GM19468 (cell line): ENCODE measurements at regions not wholly inside any gene's neighbourhood (a gene's known extent, or its start where the extent isn't known, plus 50 kb on each side); places are given as distances from the start of the nearest gene placed in this dataset.
"Not testable (repeated sequence)": the region's sequence is repeated elsewhere in the genome, so short reads cannot be mapped to it uniquely, and the experiment has no call there.

Source experiments
- ATAC-seq: cut with Tn5 transposase; IDR thresholded peaks from one replicate; pipeline ENCODE4 v1.9.1; 2021; ENCODE audit warnings: mild to moderate bottlenecking, moderate library complexity, moderate number of reproducible peaks; ENCODE audit not compliant: unreplicated experiment; ENCODE audit errors: extremely low read depth

- peak; percentile 93 for ATAC-seq
These were observed 165.3 kb downstream of the TOMM20 start for GRCh38 chr1:234963180-234963903.

GRCh38 chr1:234962340-234962989, 166.2 kb downstream of the TOMM20 start:
- no peak for ATAC-seq

- ATAC-seq: no peak
These were observed 166.9 kb downstream of the TOMM20 start for GRCh38 chr1:234961456-234962339.

GRCh38 chr1:234960722-234961455, 167.7 kb downstream of the TOMM20 start:
- ATAC-seq: no peak

- ATAC-seq: no peak
These were observed 169.7 kb downstream of the TOMM20 start for GRCh38 chr1:234958706-234959657.

GRCh38 chr1:234958066-234958705, 170.5 kb downstream of the TOMM20 start:
- no peak for ATAC-seq

- no peak for ATAC-seq
These were observed 171.1 kb downstream of the TOMM20 start for GRCh38 chr1:234957330-234958065.

- ATAC-seq: no peak
These were observed 171.8 kb downstream of the TOMM20 start for GRCh38 chr1:234956821-234957329.

- ATAC-seq: no peak
These were observed 173.4 kb downstream of the TOMM20 start for GRCh38 chr1:234955107-234955731.

- no peak for ATAC-seq
These were observed 174.0 kb downstream of the TOMM20 start for GRCh38 chr1:234954613-234955012.

- no peak for ATAC-seq
These were observed 174.8 kb downstream of the TOMM20 start for GRCh38 chr1:234953655-234954405.

GRCh38 chr1:234950598-234950997, 178.0 kb downstream of the TOMM20 start:
- ATAC-seq: no peak

- ATAC-seq: not testable (repeated sequence)
These were observed 179.1 kb downstream of the TOMM20 start for GRCh38 chr1:234949528-234949927.

GRCh38 chr1:234944439-234945344, 183.9 kb downstream of the TOMM20 start:
- ATAC-seq: no peak

GRCh38 chr1:234943836-234944402, 184.7 kb downstream of the TOMM20 start:
- no peak for ATAC-seq
